GM21737 (cell line): ENCODE measurements at regions not wholly inside any gene's neighbourhood (a gene's known extent, or its start where the extent isn't known, plus 50 kb on each side); places are given as distances from the start of the nearest gene placed in this dataset.

ENCODE experiments used
- ATAC-seq: cut with Tn5 transposase; IDR thresholded peaks from one replicate; pipeline ENCODE4 v1.9.1; 2021; ENCODE audit warnings: mild to moderate bottlenecking, moderate library complexity; ENCODE audit not compliant: unreplicated experiment

DNA sequence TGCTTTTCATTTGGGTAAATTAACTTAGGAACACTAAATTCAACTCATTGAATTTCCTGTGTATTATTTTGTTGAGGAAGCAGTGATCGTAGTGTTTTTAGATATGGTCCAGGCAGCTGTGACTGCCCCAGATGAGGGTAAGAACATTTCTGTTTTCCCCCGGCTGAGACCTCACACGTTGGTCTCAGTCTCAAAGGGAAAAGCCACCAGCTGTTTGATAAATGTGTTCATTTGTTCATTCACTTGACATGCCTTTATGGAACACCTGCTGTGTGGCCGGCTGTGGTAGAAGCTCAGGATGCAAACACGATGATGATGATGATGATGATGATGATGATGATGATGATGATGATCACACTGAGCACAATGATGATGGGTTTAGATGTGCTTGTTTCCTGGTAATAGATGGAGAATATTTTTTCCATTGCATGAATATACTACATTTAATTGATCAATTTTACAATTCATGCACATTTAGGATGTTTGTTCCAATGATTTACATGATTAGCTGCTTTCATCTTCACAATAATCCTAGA, 125.6 kb upstream of the ZNF32 start:
- ATAC-seq = no peak

GRCh38 chr10:43773736-43774135, 125.1 kb upstream of the ZNF32 start:
- no peak for ATAC-seq

DNA sequence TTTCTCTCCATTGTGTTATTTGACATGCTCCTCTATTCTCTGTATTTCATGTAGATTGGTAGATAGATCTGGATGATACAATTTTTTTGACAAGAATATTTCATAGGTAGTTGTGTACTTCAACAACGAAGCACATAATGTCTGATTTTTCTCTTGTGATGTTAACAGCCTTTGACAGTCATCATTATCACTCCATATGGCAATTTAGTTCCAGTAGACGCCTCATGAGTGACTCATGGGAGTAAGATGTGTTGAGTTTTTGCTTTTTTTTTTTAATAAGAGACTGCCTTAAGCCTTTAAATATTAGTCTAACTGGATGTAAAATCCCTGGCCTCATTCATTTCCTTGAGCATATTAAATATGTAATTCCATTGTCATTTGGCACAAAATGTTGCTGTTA, 123.5 kb upstream of the ZNF32 start:
- ATAC-seq = no peak

GRCh38 chr10:43771675-43772074, 123.0 kb upstream of the ZNF32 start:
- no peak for ATAC-seq

- ATAC-seq = no peak
Measured at GRCh38 chr10:43765516-43765915, 116.8 kb upstream of the ZNF32 start.

DNA sequence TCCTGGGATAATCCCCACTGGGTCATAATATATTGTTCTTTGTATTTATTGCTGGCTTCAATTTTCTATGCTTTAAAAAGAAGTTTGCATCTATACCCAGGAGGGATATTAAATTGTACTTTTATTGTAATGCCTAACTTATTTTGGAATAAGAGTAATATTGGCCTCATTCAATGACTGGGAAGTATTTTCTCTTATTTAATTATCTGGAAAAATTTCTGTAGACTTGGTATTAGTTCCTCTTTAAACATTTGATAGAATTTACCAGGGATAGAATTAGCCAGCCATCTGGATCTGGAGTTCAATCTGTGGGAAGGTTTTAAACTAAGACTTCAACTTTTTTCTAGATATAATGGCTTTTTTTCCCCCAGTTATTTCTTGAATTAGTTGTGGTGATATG, 115.2 kb upstream of the ZNF32 start:
- no peak for ATAC-seq

GRCh38 chr10:43760514-43760913, 111.8 kb upstream of the ZNF32 start:
- ATAC-seq = no peak

DNA sequence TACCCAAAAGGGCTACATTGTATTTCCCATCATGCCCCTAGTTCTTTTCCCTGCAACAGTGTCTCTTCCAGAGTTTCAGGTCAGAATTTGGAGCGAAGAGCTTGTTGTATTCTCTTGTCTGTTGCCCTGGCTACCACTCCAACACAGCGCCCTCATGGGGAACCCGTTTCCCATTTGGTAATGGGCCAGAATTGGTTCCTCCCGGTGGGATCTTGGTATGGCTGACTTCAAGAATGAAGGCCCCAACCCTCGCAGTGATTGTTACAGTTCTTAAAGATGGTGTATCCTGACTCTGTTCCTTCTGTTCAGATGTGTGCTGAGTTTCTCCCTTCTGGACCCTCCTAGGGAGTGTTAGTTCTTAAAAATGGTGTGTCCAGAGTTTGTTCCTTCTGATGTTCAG, 110.5 kb upstream of the ZNF32 start:
- no peak for ATAC-seq

- no peak for ATAC-seq
Measured at GRCh38 chr10:43756341-43756740, 107.7 kb upstream of the ZNF32 start.

DNA sequence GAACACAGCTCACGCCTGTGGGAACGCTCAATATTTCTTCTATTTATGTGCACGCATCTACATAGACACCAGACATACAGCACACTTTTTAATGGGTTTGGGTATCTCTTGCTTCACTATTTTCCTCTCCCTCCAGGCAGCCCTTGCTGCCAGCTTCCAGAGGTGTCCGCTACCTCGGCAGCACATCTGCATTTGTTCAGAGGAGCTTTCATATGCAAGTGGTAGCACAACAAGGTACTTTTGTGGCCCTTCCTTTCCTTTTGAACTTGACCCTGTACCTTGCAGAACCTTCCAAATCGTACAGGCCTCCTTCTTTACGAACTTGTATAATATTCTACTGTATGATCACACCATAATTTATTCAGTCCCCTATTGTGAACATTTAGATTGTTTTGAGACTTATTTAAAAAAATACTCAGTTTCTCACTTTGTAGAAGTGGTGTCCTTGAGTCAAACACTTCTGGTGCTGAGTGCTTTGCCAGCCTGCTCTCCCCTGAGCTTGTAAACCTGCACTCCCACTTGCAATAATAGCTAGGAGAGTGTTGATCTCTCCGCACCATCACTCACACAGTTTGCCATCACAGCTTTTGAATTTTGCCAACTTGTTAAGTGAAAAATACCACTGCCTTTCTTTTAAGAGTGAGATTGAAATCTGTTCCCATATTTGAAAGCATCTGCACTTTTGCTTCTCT, 106.0 kb upstream of the ZNF32 start:
- no peak for ATAC-seq

DNA sequence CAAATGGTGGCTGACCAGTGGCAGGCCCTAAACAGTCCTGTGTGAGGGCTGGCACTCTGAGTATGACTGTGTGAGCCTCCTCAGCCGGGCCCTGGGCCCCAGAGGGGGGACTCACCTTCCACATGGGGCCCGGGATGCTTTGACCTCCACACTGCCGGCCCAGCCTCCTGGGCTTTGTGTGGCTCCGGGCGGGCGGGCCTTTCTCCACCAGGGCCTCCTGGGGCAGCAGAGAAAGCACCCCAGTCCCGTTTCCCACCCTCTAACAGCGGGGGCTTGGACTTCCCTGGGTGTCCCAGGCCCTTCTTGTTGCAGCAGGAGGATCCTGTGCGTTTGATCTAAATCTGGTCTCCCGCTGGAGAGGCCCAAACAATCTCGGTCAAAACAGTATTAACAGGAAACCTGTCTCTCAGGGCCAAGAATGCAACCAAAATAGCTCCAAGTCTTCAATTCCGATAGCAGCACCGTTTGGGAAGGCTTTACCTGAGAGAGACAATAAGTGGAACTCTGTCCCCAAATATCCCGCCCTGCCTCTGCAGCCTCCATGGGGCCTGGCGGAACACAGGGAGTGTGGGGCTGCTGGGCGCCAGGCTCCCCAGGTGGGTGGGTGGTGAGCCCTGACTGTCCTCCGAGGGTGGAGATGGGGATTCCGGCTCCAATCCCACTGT, 104.8 kb upstream of the ZNF32 start:
- ATAC-seq = no peak

DNA sequence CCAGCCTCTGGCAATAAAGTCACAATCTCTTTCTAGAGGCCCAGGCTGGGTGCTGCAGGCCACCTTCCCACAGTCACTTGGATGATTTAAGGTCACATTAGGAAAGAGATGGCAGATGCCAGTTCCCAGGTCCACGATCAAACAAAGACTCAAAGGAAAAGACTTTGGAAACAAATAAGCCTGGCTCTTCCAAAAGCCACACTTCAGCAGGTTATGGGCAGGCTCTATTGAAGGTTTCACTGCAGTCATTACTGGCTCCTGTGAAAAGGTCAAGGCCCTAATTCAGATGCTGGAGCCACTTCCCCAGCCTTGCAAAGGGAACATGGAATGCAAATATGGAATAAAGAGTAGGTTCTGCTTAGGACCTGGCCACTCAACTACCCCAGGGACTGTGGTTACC, 104.0 kb upstream of the ZNF32 start:
- no peak for ATAC-seq

- no peak for ATAC-seq
Measured at GRCh38 chr10:43751646-43752045, 103.0 kb upstream of the ZNF32 start.

- ATAC-seq = no peak
Measured at GRCh38 chr10:43749940-43750552, 101.4 kb upstream of the ZNF32 start.

DNA sequence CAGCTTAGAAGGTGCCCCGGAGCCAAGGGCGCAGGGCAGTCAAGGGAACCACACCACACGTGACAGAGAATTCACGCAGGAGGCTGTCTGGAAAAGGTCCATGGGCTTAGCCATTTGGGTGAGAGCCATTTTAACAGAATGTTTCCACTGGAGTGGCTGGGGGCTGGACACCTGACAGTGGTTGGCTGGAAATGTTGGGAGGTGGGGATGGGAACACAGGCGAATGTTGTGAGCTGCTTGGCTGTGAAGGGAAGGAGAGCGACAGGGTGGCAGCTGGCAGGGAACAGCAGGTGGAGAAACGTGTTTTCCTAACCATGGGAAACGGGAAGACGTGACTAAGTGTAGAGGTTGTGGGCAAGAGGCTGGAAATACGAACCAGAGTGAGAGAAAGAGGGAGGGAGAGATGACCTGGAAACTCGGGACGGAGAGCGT, 100.5 kb upstream of the ZNF32 start:
- no peak for ATAC-seq

GRCh38 chr10:43748560-43748959, 99.9 kb upstream of the ZNF32 start:
- no peak for ATAC-seq

GRCh38 chr10:43746906-43747305, 98.2 kb upstream of the ZNF32 start:
- ATAC-seq = no peak

DNA sequence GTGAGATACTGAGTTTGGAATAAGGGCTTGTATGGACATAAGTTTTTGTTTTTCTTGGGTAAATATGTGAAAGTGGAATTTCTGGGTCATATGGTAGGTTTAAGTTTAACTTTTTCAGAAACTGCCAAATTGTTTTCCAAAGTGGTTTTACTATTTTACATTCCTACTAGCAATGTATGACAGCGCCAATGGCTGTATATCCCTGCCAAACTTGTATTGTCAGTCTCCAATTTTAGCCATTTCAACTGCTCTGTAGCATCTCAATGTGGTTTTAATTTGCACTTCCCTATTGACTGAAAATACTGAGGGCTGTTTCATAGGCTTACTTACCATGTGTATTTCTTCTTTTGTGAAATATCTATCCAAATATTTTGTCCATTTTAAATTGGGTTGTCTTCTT, 90.5 kb upstream of the ZNF32 start:
- no peak for ATAC-seq

GRCh38 chr10:43737003-43737402, 88.3 kb upstream of the ZNF32 start:
- ATAC-seq = no peak

GRCh38 chr10:43735907-43736306, 87.2 kb upstream of the ZNF32 start:
- ATAC-seq = no peak

DNA sequence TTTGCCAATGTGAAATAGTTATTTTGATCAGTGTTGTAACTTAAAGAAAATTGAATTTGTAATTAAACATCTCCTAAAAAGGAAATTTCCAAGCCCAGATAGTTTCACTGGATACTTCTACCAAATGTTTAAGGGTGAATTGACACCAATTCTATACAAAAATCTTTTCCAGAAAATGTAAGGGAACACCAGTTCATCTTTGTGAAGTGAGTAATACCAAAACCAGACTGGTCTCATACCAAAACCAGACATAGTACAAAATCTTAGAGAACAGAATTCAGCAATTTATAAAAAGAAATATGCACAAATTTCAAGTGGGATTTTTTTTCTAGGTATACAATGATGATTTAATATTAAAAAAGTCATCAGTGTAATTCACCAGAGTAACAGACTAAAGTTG, 86.0 kb upstream of the ZNF32 start:
- no peak for ATAC-seq

DNA sequence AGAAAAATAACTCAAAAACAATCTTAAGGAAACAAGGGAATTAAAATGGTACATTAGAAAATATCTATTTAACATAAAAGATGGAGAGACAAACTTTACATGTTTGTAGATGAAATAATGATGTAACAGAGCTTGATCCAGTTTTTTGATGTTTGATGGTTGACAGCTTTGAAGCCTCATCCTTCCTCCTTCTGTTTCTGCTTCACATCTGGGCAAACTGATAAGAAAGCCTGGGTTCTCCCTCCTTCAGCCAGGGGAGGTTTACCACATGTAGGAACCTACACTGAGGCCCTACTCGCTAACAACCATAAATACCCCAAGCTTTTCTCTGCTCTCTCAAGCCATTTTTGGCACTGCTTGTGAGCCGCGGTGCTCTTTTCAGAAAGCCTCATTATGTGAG, 82.8 kb upstream of the ZNF32 start:
- no peak for ATAC-seq
